Hematopoietic multipotent progenitor cell treated with erythropoietin and hydrocortisone succinate and interleukin-3 and kit ligand, for 8 days (in vitro differentiated cells): ENCODE measurements at regions not wholly inside any gene's neighbourhood (a gene's known extent, or its start where the extent isn't known, plus 50 kb on each side); places are given as distances from the start of the nearest gene placed in this dataset.
A peak's percentile ranks its signal among the peaks of the same experiment; 100 is the strongest.

Experiments
- DNase-seq: peaks from one replicate; pipeline ENCODE4 v3.0.0-alpha.2; 2015

- DNase-seq = no peak
Measured at GRCh38 chr5:159765760-159766517, 150.3 kb upstream of the ADRA1B start.

- no peak for DNase-seq
Measured at GRCh38 chr5:159768243-159768642, 148.0 kb upstream of the ADRA1B start.

GRCh38 chr5:159772698-159773061 is 143.6 kb upstream of the ADRA1B start:
- no peak for DNase-seq

GRCh38 chr5:159773062-159773924 is 143.0 kb upstream of the ADRA1B start:
- peak; percentile 30 for DNase-seq

- no peak for DNase-seq
Measured at GRCh38 chr5:159774476-159775031, 141.7 kb upstream of the ADRA1B start.

- no peak for DNase-seq
Measured at GRCh38 chr5:159775890-159776289, 140.4 kb upstream of the ADRA1B start.

- DNase-seq = no peak
Measured at GRCh38 chr5:159777049-159777660, 139.1 kb upstream of the ADRA1B start.

GRCh38 chr5:159779481-159779880 is 136.8 kb upstream of the ADRA1B start:
- no peak for DNase-seq

- no peak for DNase-seq
Measured at GRCh38 chr5:159780246-159780645, 136.0 kb upstream of the ADRA1B start.

- DNase-seq = no peak
Measured at GRCh38 chr5:159781626-159782157, 134.6 kb upstream of the ADRA1B start.

GRCh38 chr5:159782197-159782994 is 133.9 kb upstream of the ADRA1B start:
- DNase-seq = no peak

GRCh38 chr5:159782995-159783300 is 133.3 kb upstream of the ADRA1B start:
- no peak for DNase-seq

GRCh38 chr5:159783726-159784247 is 132.5 kb upstream of the ADRA1B start:
- DNase-seq = no peak

- DNase-seq = no peak
Measured at GRCh38 chr5:159784993-159785392, 131.3 kb upstream of the ADRA1B start.

GRCh38 chr5:159785656-159786055 is 130.6 kb upstream of the ADRA1B start:
- no peak for DNase-seq

- DNase-seq = no peak
Measured at GRCh38 chr5:159786201-159786600, 130.1 kb upstream of the ADRA1B start.

GRCh38 chr5:159786901-159787691 is 129.2 kb upstream of the ADRA1B start:
- DNase-seq = no peak

- no peak for DNase-seq
Measured at GRCh38 chr5:159787837-159788236, 128.4 kb upstream of the ADRA1B start.

GRCh38 chr5:159788835-159789331 is 127.4 kb upstream of the ADRA1B start:
- no peak for DNase-seq

GRCh38 chr5:159792180-159792579 is 124.1 kb upstream of the ADRA1B start:
- no peak for DNase-seq
